HL-60/S4 treated with retinoic acid at 250 ng/mL for 4 days and 3 days (cell line): ENCODE measurements at regions not wholly inside any gene's neighbourhood (a gene's known extent, or its start where the extent isn't known, plus 50 kb on each side); places are given as distances from the start of the nearest gene placed in this dataset.
"Not testable (repeated sequence)": the region's sequence is repeated elsewhere in the genome, so short reads cannot be mapped to it uniquely, and the experiment has no call there.

Experiments used
- in situ Hi-C: fragments of 300-500 bp; cut with MboI; formaldehyde crosslinking; loops from 2 replicates; pipeline ENCODE4 v1.7.0; 2022; ENCODE audit warnings: low sequenced_read_pairs

- in situ Hi-C loops: no loop called here
Observed at GRCh38 chr5:75002271-75002670, 50.1 kb downstream of the GCNT4 start.

- in situ Hi-C loops: no loop called here
Observed at GRCh38 chr5:74995926-74996325, 56.4 kb downstream of the GCNT4 start.

- in situ Hi-C loops: no loop called here
Observed at GRCh38 chr5:74994826-74995225, 57.5 kb downstream of the GCNT4 start.

- in situ Hi-C loops: no loop called here
Observed at GRCh38 chr5:74993743-74994142, 58.6 kb downstream of the GCNT4 start.

- in situ Hi-C loops: no loop called here
Observed at GRCh38 chr5:74992791-74993190, 59.6 kb downstream of the GCNT4 start.

- in situ Hi-C loops: no loop called here
Observed at GRCh38 chr5:74991522-74991921, 60.8 kb downstream of the GCNT4 start.

GRCh38 chr5:74990194-74990593 lies 62.2 kb downstream of the GCNT4 start:
- in situ Hi-C loops: no loop called here

- in situ Hi-C loops: no loop called here
Observed at GRCh38 chr5:74988273-74988983, 63.9 kb downstream of the GCNT4 start.

- in situ Hi-C loops: no loop called here
Observed at GRCh38 chr5:74978345-74978744, 74.0 kb downstream of the GCNT4 start.

GRCh38 chr5:74977471-74977870 lies 74.9 kb downstream of the GCNT4 start:
- in situ Hi-C loops: no loop called here

GRCh38 chr5:74976651-74977050 lies 75.7 kb downstream of the GCNT4 start:
- in situ Hi-C loops: no loop called here

- in situ Hi-C loops: no loop called here
Observed at GRCh38 chr5:74975582-74975981, 76.8 kb downstream of the GCNT4 start.

- in situ Hi-C loops: no loop called here
Observed at GRCh38 chr5:74974451-74975091, 77.8 kb downstream of the GCNT4 start.

GRCh38 chr5:74973694-74974093 lies 78.7 kb downstream of the GCNT4 start:
- in situ Hi-C loops: no loop called here

GRCh38 chr5:74971947-74972460 lies 80.4 kb downstream of the GCNT4 start:
- in situ Hi-C loops: no loop called here

- in situ Hi-C loops: not testable (repeated sequence)
Observed at GRCh38 chr5:74970891-74971290, 81.5 kb downstream of the GCNT4 start.

GRCh38 chr5:74969726-74970125 lies 82.6 kb downstream of the GCNT4 start:
- in situ Hi-C loops: no loop called here

- in situ Hi-C loops: no loop called here
Observed at GRCh38 chr5:74966141-74967026, 86.0 kb downstream of the GCNT4 start.

- in situ Hi-C loops: no loop called here
Observed at GRCh38 chr5:74963407-74963806, 89.0 kb downstream of the GCNT4 start.

- in situ Hi-C loops: no loop called here
Observed at GRCh38 chr5:74957906-74958305, 91.7 kb upstream of the FAM169A start.

GRCh38 chr5:74957029-74957784 lies 91.0 kb upstream of the FAM169A start:
- in situ Hi-C loops: no loop called here
